AG04449 (cell line): ENCODE measurements at regions not wholly inside any gene's neighbourhood (a gene's known extent, or its start where the extent isn't known, plus 50 kb on each side); places are given as distances from the start of the nearest gene placed in this dataset.

Experiments
- CTCF ChIA-PET: fragments of 350-600 bp; formaldehyde crosslinking; extraction: SDS; loops from one replicate; lab custom pipeline; 2021; ENCODE audit warnings: antibody characterized with exemption; lab: Yijun Ruan, JAX
- POLR2A ChIA-PET: fragments of 400-600, 350-600 bp; formaldehyde crosslinking; extraction: SDS; loops from one replicate; lab custom pipeline; 2020; ENCODE audit warnings: antibody characterized with exemption, inconsistent platforms; lab: Yijun Ruan, JAX
- DNase-seq: peaks from one replicate; pipeline ENCODE4 v3.0.0-alpha.2; 2010; ENCODE audit warnings: low read depth, low spot score
- H3K4me3 ChIP-seq: 2 replicates; pipeline ENCODE4 v1.5.1; 2011; ENCODE audit warnings: low read depth, mild to moderate bottlenecking, control low read depth, low read length
- TF ChIP-seq, protein P1 (sequence below): IDR thresholded peaks from one replicate; pipeline ENCODE4 v1.5.1; 2011; ENCODE audit warnings: mild to moderate bottlenecking, moderate library complexity, low read length, control low read depth, inconsistent platforms; ENCODE audit not compliant: insufficient read depth; ENCODE audit errors: missing control alignments

DNA sequence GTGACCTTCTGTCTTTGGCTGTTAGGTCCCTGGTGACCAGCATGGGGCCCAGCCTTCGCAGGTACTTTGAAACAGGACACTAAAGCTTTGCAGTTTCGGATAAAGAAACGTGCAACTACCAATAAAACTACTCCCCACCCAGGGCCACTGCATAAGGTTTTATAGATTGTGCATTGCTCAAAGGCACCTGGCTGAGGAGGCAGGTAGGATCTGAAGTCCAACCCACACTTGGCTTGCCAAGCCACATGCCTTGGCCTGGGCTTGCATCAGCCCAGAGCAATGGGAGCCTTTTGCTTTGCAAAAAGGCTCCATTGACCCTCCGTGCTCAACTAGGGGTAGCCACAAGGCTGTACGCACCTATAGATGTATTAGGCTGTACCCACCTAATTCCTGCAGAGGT lies 84.4 kb upstream of the SYT6 start:
- TF ChIP-seq, protein P1, sequence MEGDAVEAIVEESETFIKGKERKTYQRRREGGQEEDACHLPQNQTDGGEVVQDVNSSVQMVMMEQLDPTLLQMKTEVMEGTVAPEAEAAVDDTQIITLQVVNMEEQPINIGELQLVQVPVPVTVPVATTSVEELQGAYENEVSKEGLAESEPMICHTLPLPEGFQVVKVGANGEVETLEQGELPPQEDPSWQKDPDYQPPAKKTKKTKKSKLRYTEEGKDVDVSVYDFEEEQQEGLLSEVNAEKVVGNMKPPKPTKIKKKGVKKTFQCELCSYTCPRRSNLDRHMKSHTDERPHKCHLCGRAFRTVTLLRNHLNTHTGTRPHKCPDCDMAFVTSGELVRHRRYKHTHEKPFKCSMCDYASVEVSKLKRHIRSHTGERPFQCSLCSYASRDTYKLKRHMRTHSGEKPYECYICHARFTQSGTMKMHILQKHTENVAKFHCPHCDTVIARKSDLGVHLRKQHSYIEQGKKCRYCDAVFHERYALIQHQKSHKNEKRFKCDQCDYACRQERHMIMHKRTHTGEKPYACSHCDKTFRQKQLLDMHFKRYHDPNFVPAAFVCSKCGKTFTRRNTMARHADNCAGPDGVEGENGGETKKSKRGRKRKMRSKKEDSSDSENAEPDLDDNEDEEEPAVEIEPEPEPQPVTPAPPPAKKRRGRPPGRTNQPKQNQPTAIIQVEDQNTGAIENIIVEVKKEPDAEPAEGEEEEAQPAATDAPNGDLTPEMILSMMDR, result no peak
- no peak overlapping the region for H3K4me3 ChIP-seq
- ChIA-PET CTCF (no interaction called here), POLR2A (no interaction called here)
- DNase-seq, result no peak

DNA sequence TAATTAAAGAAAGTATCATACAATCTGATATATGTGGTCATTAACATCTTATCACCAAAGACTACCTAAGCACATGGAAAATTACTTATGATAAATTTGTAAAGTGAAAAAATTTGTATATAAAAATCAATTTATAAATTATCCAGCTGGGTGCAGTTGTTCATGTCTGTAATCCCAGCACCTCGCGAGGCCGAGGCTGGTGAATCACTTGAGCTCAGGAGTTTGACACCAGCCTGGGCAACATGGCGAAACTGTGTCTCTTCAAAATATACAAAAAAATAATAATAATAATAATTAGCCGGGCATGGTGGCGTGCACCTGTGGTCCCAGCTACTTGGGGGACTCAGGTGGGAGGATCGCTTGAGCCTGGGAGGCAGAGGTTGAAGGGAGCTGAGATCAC lies 82.8 kb upstream of the SYT6 start:
- no peak for DNase-seq
- TF ChIP-seq, protein P1, result no peak
- ChIA-PET CTCF (interaction anchor here (1.5 kb wide), 1 partner anchor 259 kb away, joined by 3 read pairs; no protein-coding TSS in a partner anchor), POLR2A (no interaction called here)
- H3K4me3 ChIP-seq, result no peak overlapping the region

DNA sequence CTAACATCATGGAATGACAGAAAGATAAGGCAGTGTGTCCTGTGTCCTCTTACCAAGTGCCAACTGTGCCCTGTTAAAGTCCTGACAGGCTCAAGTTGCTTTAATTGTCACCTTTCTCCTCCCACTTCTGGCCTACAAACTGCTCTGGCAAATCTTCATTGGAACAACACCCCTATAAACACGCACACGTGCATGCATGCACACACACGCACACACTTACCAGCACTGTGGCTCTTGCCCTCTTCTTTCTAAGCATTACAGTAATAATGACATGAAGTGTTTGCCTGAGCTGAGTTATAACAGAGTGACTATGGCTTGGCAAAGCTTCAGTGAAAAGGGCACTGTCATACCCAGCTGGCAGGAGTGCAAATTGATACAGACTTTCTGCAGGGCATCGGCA lies 82.3 kb upstream of the SYT6 start:
- ChIA-PET CTCF (interaction anchor here (1.5 kb wide), 1 partner anchor 258 kb away, joined by 3 read pairs; no protein-coding TSS in a partner anchor), POLR2A (no interaction called here)
- H3K4me3 ChIP-seq, result no peak overlapping the region
- DNase-seq, result no peak
- TF ChIP-seq, protein P1, result no peak

DNA sequence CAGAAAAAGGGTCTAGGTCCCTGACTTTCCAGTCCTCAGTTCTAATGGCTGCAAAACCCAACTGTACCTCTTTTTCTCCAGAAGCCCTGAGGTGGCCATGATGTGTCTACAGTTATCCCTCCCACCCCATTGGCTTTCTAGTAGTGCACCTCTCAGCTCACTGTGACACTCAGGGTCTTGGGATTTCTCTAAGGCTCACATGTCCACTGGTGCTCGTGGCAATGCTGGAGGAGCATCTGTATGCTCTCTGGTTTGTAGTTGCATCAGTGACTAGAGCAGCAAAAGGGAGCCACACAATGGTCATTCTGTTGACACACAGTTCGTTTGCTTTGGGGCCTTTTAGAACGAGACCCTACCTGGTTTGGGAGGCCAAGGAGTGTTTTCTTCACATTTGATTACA lies 81.6 kb upstream of the SYT6 start:
- CTCF ChIA-PET, result no interaction called here
- POLR2A ChIA-PET, result no interaction called here
- no peak overlapping the region for H3K4me3 ChIP-seq
- no peak for DNase-seq
- TF ChIP-seq, protein P1, result no peak

DNA sequence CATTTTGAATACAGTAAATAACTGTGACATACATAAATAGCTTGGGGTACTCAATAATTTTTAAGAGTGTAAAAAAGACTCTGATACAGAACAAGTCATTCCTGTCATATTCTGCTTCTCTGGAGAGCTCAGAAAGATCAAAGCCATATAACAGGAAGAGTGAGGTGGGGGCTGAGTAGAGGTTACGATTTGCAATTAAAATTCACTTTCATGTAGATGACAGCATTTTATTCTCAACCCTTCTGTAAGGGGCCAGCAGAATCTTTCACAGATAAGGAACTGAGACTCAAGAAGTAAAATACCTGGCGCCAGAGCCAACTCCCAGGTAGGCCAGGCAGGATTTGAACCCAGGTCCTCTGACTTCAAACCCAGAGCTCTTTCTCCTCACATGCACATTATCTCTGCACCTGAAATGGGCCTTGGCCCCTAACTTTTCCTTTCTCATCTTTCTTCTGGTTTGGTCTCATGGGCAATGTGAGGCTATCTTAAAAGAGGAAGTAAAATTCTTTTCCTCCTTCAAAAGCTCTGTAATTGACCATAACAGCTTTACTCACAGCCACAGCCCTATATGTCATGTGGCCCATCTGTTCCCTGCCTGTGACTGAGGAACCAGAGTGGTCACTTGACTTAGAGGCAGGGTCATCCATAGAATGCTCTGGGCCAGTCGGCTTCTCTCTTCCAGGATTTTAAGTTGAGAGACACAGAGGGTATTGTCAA lies 80.9 kb upstream of the SYT6 start:
- TF ChIP-seq, protein P1, result no peak
- POLR2A ChIA-PET, result no interaction called here
- CTCF ChIA-PET, result no interaction called here
- no peak overlapping the region for H3K4me3 ChIP-seq
- no peak for DNase-seq

DNA sequence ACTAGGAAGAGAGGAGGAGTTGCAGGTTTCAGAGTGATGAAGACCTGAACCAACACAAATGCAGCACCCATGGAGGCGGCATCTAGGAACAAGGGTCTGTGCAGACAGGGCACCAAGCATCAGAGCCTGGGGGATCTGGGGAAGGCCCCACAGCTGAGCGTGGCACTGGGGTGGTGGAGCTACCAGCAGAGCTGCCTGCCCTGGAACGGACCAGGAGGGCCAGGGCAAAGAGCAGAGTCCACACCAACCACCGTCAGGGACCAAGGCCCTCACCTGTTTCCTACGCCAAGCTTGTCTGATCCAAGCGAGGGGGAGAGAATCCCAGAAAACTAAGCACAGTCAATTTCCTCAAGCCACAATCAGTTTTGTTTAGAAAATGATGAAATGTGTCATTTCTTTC lies 79.0 kb upstream of the SYT6 start:
- no peak for DNase-seq
- TF ChIP-seq, protein P1, result no peak
- no peak overlapping the region for H3K4me3 ChIP-seq
- POLR2A ChIA-PET, result no interaction called here
- CTCF ChIA-PET, result no interaction called here
